H1 (cell line): ENCODE measurements at regions not wholly inside any gene's neighbourhood (a gene's known extent, or its start where the extent isn't known, plus 50 kb on each side); places are given as distances from the start of the nearest gene placed in this dataset.

ENCODE experiments used
- CTCF ChIA-PET: fragments of 300-600 bp; sonication (Branson Sonifier 250); formaldehyde crosslinking; loops from one replicate; lab custom pipeline; 2021; ENCODE audit not compliant: partially characterized antibody; lab: Charles Lee
- POLR2A ChIA-PET: fragments of 300-600 bp; sonication (Branson Sonifier 250); formaldehyde crosslinking; loops from one replicate; lab custom pipeline; 2021; ENCODE audit warnings: inconsistent platforms; ENCODE audit not compliant: partially characterized antibody; lab: Charles Lee
- DNase-seq, 2 experiments: peaks; one replicate each; pipeline versions ENCODE4 v3.0.0 to v3.0.0-alpha.2; 2010 to 2022; ENCODE audit warnings: low spot score in 2 of 2, low read depth in 1 of 2, mixed read lengths in 1 of 2
- FAIRE-seq: peaks from 2 replicates; lab custom pipeline; 2011; peaks lifted over from hg19 to GRCh38; lab: Jason Lieb, UNC
- H2AFZ ChIP-seq: 2 replicates; pipeline ENCODE4 v1.8.1; 2012; ENCODE audit warnings: low read length, inconsistent platforms
- H2AK5ac ChIP-seq: 2 replicates; pipeline ENCODE4 v1.6.1; 2013; ENCODE audit warnings: low read depth, low read length
- H2BK120ac ChIP-seq: replicated peaks from 2 replicates; pipeline ENCODE3; 2013; ENCODE audit warnings: low read depth, low read length, inconsistent platforms
- H2BK12ac ChIP-seq: 2 replicates; pipeline ENCODE4 v1.6.1; 2013; ENCODE audit warnings: low read depth, low read length
- H2BK15ac ChIP-seq: 2 replicates; pipeline ENCODE4 v1.6.1; 2013; ENCODE audit warnings: low read length
- H2BK20ac ChIP-seq: 2 replicates; pipeline ENCODE4 v1.6.1; 2013; ENCODE audit warnings: low read length
- H2BK5ac ChIP-seq: 2 replicates; pipeline ENCODE4 v1.6.1; 2013; ENCODE audit warnings: low read depth, low read length
- H3K14ac ChIP-seq: 2 replicates; pipeline ENCODE4 v1.6.1; 2013; ENCODE audit warnings: inconsistent platforms; ENCODE audit not compliant: insufficient read length
- H3K18ac ChIP-seq: 2 replicates; pipeline ENCODE4 v1.6.1; 2013; ENCODE audit warnings: low read length; ENCODE audit errors: extremely low read depth
- H3K23ac ChIP-seq: 2 replicates; pipeline ENCODE4 v1.6.1; 2013; ENCODE audit warnings: inconsistent platforms; ENCODE audit not compliant: insufficient read length
- H3K23me2 ChIP-seq: 2 replicates; pipeline ENCODE4 v1.6.1; 2013; ENCODE audit warnings: low read depth, low read length
- H3K27ac ChIP-seq: 2 replicates; pipeline ENCODE4 v1.6.1; 2011; ENCODE audit warnings: low read depth, low read length, inconsistent platforms
- H3K27me3 ChIP-seq, 4 experiments: replicated peaks in 1 of 4; 1 replicate in 1 of 4; 2 replicates in 3 of 4; pipeline versions ENCODE4 v1.6.1 to v1.8.1; 2011 to 2013; ENCODE audit warnings: low read length in 3 of 4, mild to moderate bottlenecking in 3 of 4, inconsistent platforms in 2 of 4, mixed read lengths in 2 of 4, moderate library complexity in 1 of 4; ENCODE audit not compliant: control insufficient read depth in 3 of 4, insufficient read depth in 3 of 4; ENCODE audit errors: extremely low read depth in 1 of 4
- H3K36me3 ChIP-seq, 4 experiments: 2 replicates each; pipeline versions ENCODE4 v1.6.1 to v1.8.1; 2011 to 2013; ENCODE audit warnings: mild to moderate bottlenecking in 4 of 4, low read length in 3 of 4, moderate library complexity in 2 of 4, control low read depth in 1 of 4, inconsistent platforms in 1 of 4; ENCODE audit not compliant: insufficient read depth in 4 of 4, control insufficient read depth in 2 of 4
- H3K4ac ChIP-seq: replicated peaks from 2 replicates; pipeline ENCODE3; 2013; ENCODE audit warnings: low read length, low read depth, mixed read lengths, inconsistent platforms; ENCODE audit not compliant: insufficient read length
- H3K4me1 ChIP-seq, 4 experiments: replicated peaks in 1 of 4; 1 replicate in 1 of 4; 2 replicates in 3 of 4; pipeline versions ENCODE4 v1.6.1 to v1.8.1; 2011 to 2013; ENCODE audit warnings: low read length in 3 of 4, inconsistent platforms in 2 of 4, mixed read lengths in 1 of 4; ENCODE audit not compliant: insufficient read depth in 4 of 4, control insufficient read depth in 3 of 4
- H3K4me2 ChIP-seq, 2 experiments: 2 replicates each; pipeline versions ENCODE4 v1.6.1 to v1.8.1; 2011 to 2013; ENCODE audit warnings: low read depth in 2 of 2, low read length in 2 of 2, control low read depth in 1 of 2, inconsistent platforms in 1 of 2, mild to moderate bottlenecking in 1 of 2; ENCODE audit not compliant: insufficient read depth in 1 of 2
- H3K4me3 ChIP-seq, 4 experiments: fragments of 200-600, 300-600 bp in 1 of 4; sonication (generic), shearing (Covaris generic), sonication (Bioruptor Twin) in 1 of 4; 2 replicates each; pipeline versions ENCODE4 v1.5.1 to v1.8.1; 2011 to 2016; ENCODE audit warnings: low read length in 4 of 4, low read depth in 3 of 4, control low read depth in 2 of 4, inconsistent platforms in 2 of 4, mild to moderate bottlenecking in 2 of 4, mixed read lengths in 1 of 4, moderate library complexity in 1 of 4; ENCODE audit not compliant: insufficient read depth in 2 of 4; ENCODE audit errors: extremely low read depth in 1 of 4
- H3K56ac ChIP-seq: replicated peaks from 2 replicates; pipeline ENCODE3; 2013; ENCODE audit warnings: low read depth, mild to moderate bottlenecking, mixed read lengths, low read length, inconsistent platforms; ENCODE audit not compliant: insufficient read length
- H3K79me1 ChIP-seq: 2 replicates; pipeline ENCODE4 v1.6.1; 2013; ENCODE audit warnings: low read depth, low read length, control low read depth
- H3K79me2 ChIP-seq, 2 experiments: 2 replicates each; pipeline versions ENCODE4 v1.6.1 to v1.8.1; 2012 to 2013; ENCODE audit warnings: low read length in 2 of 2, mild to moderate bottlenecking in 2 of 2, inconsistent platforms in 1 of 2; ENCODE audit not compliant: insufficient read depth in 2 of 2, control insufficient read depth in 1 of 2
- H3K9ac ChIP-seq, 4 experiments: replicated peaks in 1 of 4; 1 replicate in 1 of 4; 2 replicates in 3 of 4; pipeline versions ENCODE4 v1.6.1 to v1.8.1; 2011 to 2013; ENCODE audit warnings: low read depth in 3 of 4, low read length in 3 of 4, control low read depth in 2 of 4, mild to moderate bottlenecking in 2 of 4, moderate library complexity in 2 of 4, inconsistent platforms in 1 of 4; ENCODE audit errors: extremely low read depth in 1 of 4
- H3K9me3 ChIP-seq, 2 experiments: 2 replicates each; pipeline versions ENCODE4 v1.6.1 to v1.8.1; 2012 to 2013; ENCODE audit warnings: mild to moderate bottlenecking in 2 of 2, moderate library complexity in 2 of 2, control low read depth in 1 of 2, inconsistent platforms in 1 of 2, low read depth in 1 of 2, low read length in 1 of 2, mixed read lengths in 1 of 2; ENCODE audit not compliant: insufficient read depth in 2 of 2
- H4K20me1 ChIP-seq, 2 experiments: replicated peaks in 1 of 2; 2 replicates each; pipeline versions ENCODE3 to v1.8.1; 2011 to 2013; ENCODE audit warnings: inconsistent platforms in 2 of 2, low read length in 2 of 2, mild to moderate bottlenecking in 1 of 2; ENCODE audit not compliant: insufficient read depth in 2 of 2, control insufficient read depth in 1 of 2
- H4K5ac ChIP-seq: 2 replicates; pipeline ENCODE4 v1.6.1; 2013; ENCODE audit warnings: low read length, low read depth, mixed read lengths, inconsistent platforms; ENCODE audit not compliant: insufficient read length
- H4K8ac ChIP-seq: 2 replicates; pipeline ENCODE4 v1.8.0; 2013; ENCODE audit warnings: mild to moderate bottlenecking, moderate library complexity, low read length, inconsistent platforms; ENCODE audit not compliant: insufficient read depth; ENCODE audit errors: extremely low read depth
- H4K91ac ChIP-seq: replicated peaks from 2 replicates; pipeline ENCODE3; 2013; ENCODE audit warnings: low read length, mixed read lengths, inconsistent platforms; ENCODE audit not compliant: insufficient read length
- CBX5 ChIP-seq: fragments of 300-800, 300-1000 bp; sonication (generic); IDR thresholded peaks from 2 replicates; pipeline ENCODE4 v1.7.1; 2016; ENCODE audit warnings: antibody characterized with exemption, low read length, low read depth
- CEBPB ChIP-seq: IDR thresholded peaks from 2 replicates; pipeline ENCODE4 v1.6.1; 2012; ENCODE audit warnings: low read depth, low read length
- CTCF ChIP-seq, 3 experiments: IDR thresholded peaks; 1 replicate in 2 of 3; 2 replicates in 1 of 3; pipeline versions ENCODE4 v1.5.1 to v1.6.1; 2011; ENCODE audit warnings: low read length in 3 of 3, mild to moderate bottlenecking in 3 of 3, inconsistent platforms in 2 of 3, low read depth in 1 of 3, moderate library complexity in 1 of 3; ENCODE audit not compliant: insufficient read depth in 1 of 3; ENCODE audit errors: control extremely low read depth in 1 of 3
- FOSL1 ChIP-seq: IDR thresholded peaks from 2 replicates; pipeline ENCODE4 v1.6.1; 2011; ENCODE audit warnings: mild to moderate bottlenecking, low read depth, low read length, moderate library complexity; ENCODE audit not compliant: insufficient read depth
- GABPA ChIP-seq: IDR thresholded peaks from 2 replicates; pipeline ENCODE4 v1.6.1; 2011; ENCODE audit warnings: mild to moderate bottlenecking, low read length, moderate library complexity, borderline replicate concordance; ENCODE audit not compliant: insufficient read depth
- JUND ChIP-seq: IDR thresholded peaks from 2 replicates; pipeline ENCODE4 v1.6.1; 2011; ENCODE audit warnings: mild to moderate bottlenecking, improper control_type of control experiment, low read length
- RBBP5 ChIP-seq: IDR thresholded peaks from 2 replicates; pipeline ENCODE4 v1.7.1; 2012; ENCODE audit warnings: low read depth, mild to moderate bottlenecking, inconsistent platforms, low read length, moderate library complexity, borderline replicate concordance
- SIN3A ChIP-seq, 2 experiments: IDR thresholded peaks in 1 of 2; conservative IDR thresholded peaks in 1 of 2; 2 replicates each; pipeline ENCODE4 v1.6.1; 2011 to 2012; ENCODE audit warnings: low read length in 2 of 2, improper control_type of control experiment in 1 of 2, low read depth in 1 of 2, mild to moderate bottlenecking in 1 of 2
- SP4 ChIP-seq: IDR thresholded peaks from 2 replicates; pipeline ENCODE4 v1.6.1; 2012; ENCODE audit warnings: low read length, inconsistent platforms
- TBP ChIP-seq: IDR thresholded peaks from 2 replicates; pipeline ENCODE4 v1.6.1; 2011; ENCODE audit warnings: low read depth, low read length, improper control_type of control experiment
- USF2 ChIP-seq: IDR thresholded peaks from 2 replicates; pipeline ENCODE4 v1.6.1; 2011; ENCODE audit warnings: low read length, improper control_type of control experiment
- WGBS, 2 experiments: shearing (Covaris generic) in 1 of 2; methylation state at CpG; one replicate each; pipeline versions ENCODE4 v1.1.6 to v1.1.7; 2013 to 2015; ENCODE audit warnings: low lambda C conversion rate in 2 of 2, mixed read lengths in 2 of 2, inconsistent platforms in 1 of 2, low coverage in 1 of 2, missing lambda C conversion rate in 1 of 2; ENCODE audit not compliant: insufficient replicate concordance in 2 of 2, insufficient coverage in 1 of 2, insufficient read length in 1 of 2; ENCODE audit errors: extremely low coverage in 1 of 2, missing lambda C conversion rate in 1 of 2; 5-methylcytosine and 5-hydroxymethylcytosine counted together

- Histone ChIP-seq H3K14ac (no peak overlapping the region), H4K8ac (no peak overlapping the region), H3K27me3 (peaks cover 0 to 1% (median 0%) of the 10 kb centered on the region in 4 experiments; a peak in 1 of 7 replicates), H3K4ac (no peak overlapping the region), H3K23ac (no peak overlapping the region), H3K79me1 (no peaks in the 10 kb centered on the region), H4K5ac (no peak overlapping the region), H2BK5ac (no peak overlapping the region), H3K23me2 (no peaks in the 10 kb centered on the region), H3K4me1 (no peaks in the 10 kb centered on the region), H4K20me1 (no peaks in the 10 kb centered on the region), H2BK20ac (no peak overlapping the region), H3K4me3 (no peak overlapping the region), H3K56ac (no peak overlapping the region), H3K79me2 (no peaks in the 10 kb centered on the region), H2AFZ (0 out of 2 replicates have a peak overlapping the region, but pooled peaks have one; percentile 65), H3K9me3 (no peaks in the 10 kb centered on the region), H3K36me3 (no peaks in the 10 kb centered on the region), H3K27ac (no peak overlapping the region), H3K9ac (no peak overlapping the region), H2AK5ac (no peak overlapping the region), H2BK12ac (no peak overlapping the region), H2BK120ac (no peak overlapping the region), H3K4me2 (no peak overlapping the region), H4K91ac (no peak overlapping the region), H3K18ac (no peak overlapping the region), H2BK15ac (no peak overlapping the region)
- FAIRE-seq (no peak), DNase-seq (no peak)
- POLR2A ChIA-PET, result interaction anchor here (1.3 kb wide), 1 partner anchor 12 kb away, joined by 3 read pairs; no protein-coding TSS in a partner anchor
- CTCF ChIA-PET, result interaction anchor here (0.6 to 1.3 kb wide), 2 partner anchors 10 to 51 kb away, joined by 3 to 4 read pairs; no protein-coding TSS in a partner anchor
- WGBS, 2 experiments, result 81% methylated on average over 3 of the region's 3 CpGs; no CpG with 5 or more reads in 1 of the 2 experiments
- no peak for TF ChIP-seq CBX5
- TF ChIP-seq CTCF (IDR thresholded peaks at IDR 0.05; ENCODE audit: control extremely low read depth in 1 of 3, insufficient read depth in 1 of 3, low read depth in 1 of 3, low read length in 3 of 3), result no peak
- no peak for TF ChIP-seq TBP
- no peak for TF ChIP-seq SIN3A (conservative IDR thresholded peaks at IDR 0.05 in 1 of 2, IDR thresholded peaks at IDR 0.05 in 1 of 2; ENCODE audit: low read depth in 1 of 2, low read length in 2 of 2)
- TF ChIP-seq GABPA, result no peak
- TF ChIP-seq CEBPB, result no peak
- no peak for TF ChIP-seq FOSL1
- no peak for TF ChIP-seq SP4
- TF ChIP-seq JUND, result no peak
- no peak for TF ChIP-seq USF2
- no peak for TF ChIP-seq RBBP5
These were observed 908.9 kb upstream of the MIR17HG start for GRCh38 chr13:90438576-90438975.
